Kidney epithelial cell (primary cell): ENCODE measurements at regions not wholly inside any gene's neighbourhood (a gene's known extent, or its start where the extent isn't known, plus 50 kb on each side); places are given as distances from the start of the nearest gene placed in this dataset.
"Not testable (repeated sequence)": the region's sequence is repeated elsewhere in the genome, so short reads cannot be mapped to it uniquely, and the experiment has no call there.

ENCODE experiments used
- DNase-seq: peaks from one replicate; pipeline ENCODE4 v3.0.0-alpha.2; 2010; ENCODE audit warnings: low read depth
- H3K27me3 ChIP-seq: 2 replicates; pipeline ENCODE4 v1.6.0; 2011; ENCODE audit warnings: low read length; ENCODE audit not compliant: control insufficient read depth, insufficient read depth
- H3K36me3 ChIP-seq: 2 replicates; pipeline ENCODE4 v1.5.1; 2011; ENCODE audit warnings: low read length; ENCODE audit not compliant: control insufficient read depth, insufficient read depth
- H3K4me3 ChIP-seq: 2 replicates; pipeline ENCODE4 v1.5.1; 2011; ENCODE audit warnings: low read depth, mild to moderate bottlenecking, control low read depth, low read length
- TF ChIP-seq, protein P1 (sequence below): IDR thresholded peaks from 2 replicates; pipeline ENCODE4 v1.5.1; 2011; ENCODE audit warnings: mild to moderate bottlenecking, moderate library complexity, low read length, control low read depth, inconsistent platforms; ENCODE audit not compliant: insufficient read depth, poor library complexity, severe bottlenecking

GRCh38 chr6:141464490-141464889, 668.2 kb upstream of the GJE1 start:
- no peaks in the 10 kb centered on the region for H3K36me3 ChIP-seq
- DNase-seq, result peak; percentile 61
- no peak overlapping the region for H3K4me3 ChIP-seq
- no peaks in the 10 kb centered on the region for H3K27me3 ChIP-seq
- TF ChIP-seq, protein P1, sequence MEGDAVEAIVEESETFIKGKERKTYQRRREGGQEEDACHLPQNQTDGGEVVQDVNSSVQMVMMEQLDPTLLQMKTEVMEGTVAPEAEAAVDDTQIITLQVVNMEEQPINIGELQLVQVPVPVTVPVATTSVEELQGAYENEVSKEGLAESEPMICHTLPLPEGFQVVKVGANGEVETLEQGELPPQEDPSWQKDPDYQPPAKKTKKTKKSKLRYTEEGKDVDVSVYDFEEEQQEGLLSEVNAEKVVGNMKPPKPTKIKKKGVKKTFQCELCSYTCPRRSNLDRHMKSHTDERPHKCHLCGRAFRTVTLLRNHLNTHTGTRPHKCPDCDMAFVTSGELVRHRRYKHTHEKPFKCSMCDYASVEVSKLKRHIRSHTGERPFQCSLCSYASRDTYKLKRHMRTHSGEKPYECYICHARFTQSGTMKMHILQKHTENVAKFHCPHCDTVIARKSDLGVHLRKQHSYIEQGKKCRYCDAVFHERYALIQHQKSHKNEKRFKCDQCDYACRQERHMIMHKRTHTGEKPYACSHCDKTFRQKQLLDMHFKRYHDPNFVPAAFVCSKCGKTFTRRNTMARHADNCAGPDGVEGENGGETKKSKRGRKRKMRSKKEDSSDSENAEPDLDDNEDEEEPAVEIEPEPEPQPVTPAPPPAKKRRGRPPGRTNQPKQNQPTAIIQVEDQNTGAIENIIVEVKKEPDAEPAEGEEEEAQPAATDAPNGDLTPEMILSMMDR, result no peak

- H3K27me3 ChIP-seq, result no peaks in the 10 kb centered on the region
Observed at GRCh38 chr6:141463237-141463977, 669.3 kb upstream of the GJE1 start.

GRCh38 chr6:141460743-141461484, 671.8 kb upstream of the GJE1 start:
- no peaks in the 10 kb centered on the region for H3K36me3 ChIP-seq
- no peak overlapping the region for H3K4me3 ChIP-seq
- DNase-seq, result no peak
- H3K27me3 ChIP-seq, result no peaks in the 10 kb centered on the region
- TF ChIP-seq, protein P1, result no peak

More at GRCh38 chr6:141463237-141463977, 669.3 kb upstream of the GJE1 start:
- no peak overlapping the region for H3K4me3 ChIP-seq
- no peak for DNase-seq
- H3K36me3 ChIP-seq, result no peaks in the 10 kb centered on the region
- TF ChIP-seq, protein P1, result no peak

DNA sequence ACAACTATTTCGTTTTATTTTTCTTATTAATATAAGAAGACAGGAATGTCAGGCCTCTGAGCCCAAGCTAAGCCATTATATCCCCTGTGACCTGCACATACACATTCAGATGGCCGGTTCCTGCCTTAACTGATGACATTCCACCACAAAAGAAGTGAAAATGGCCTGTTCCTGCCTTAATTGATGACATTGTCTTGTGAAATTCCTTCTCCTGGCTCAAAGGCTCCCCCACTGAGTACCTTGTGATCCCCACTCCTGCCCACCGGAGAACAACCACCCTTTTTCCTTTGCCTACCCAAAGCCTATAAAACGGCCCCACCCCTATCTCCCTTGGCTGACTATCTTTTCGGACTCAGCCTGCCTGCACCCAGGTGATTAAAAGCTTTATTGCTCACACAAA, 672.5 kb upstream of the GJE1 start:
- DNase-seq, H3K4me3 ChIP-seq, H3K36me3 ChIP-seq: not testable (repeated sequence)

DNA sequence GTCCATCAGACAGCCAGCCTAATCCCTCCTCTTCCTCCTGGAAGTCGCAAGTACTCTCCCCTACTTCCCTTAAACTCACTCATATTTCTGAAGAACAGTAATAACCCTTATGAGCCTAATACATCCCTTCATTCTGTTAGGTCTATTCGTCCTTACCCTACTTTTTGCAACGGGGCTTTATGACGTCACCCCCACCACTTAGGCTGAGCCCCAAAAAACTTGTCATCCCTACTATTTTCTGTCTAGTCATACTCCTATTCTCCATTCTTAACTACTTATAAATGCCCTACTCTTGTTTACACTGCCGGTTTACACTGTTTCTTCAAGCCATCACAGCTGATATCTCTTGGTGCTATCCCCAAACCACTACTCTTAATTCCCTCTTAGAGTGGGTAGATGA, 674.7 kb upstream of the GJE1 start:
- DNase-seq, H3K36me3 ChIP-seq, H3K4me3 ChIP-seq, H3K27me3 ChIP-seq: not testable (repeated sequence)

More for the DNA sequence above, 672.5 kb upstream of the GJE1 start:
- not testable (repeated sequence) for H3K27me3 ChIP-seq

GRCh38 chr6:141452354-141452686, 680.4 kb upstream of the GJE1 start:
- Histone ChIP-seq H3K27me3 (no peaks in the 10 kb centered on the region), H3K36me3 (no peaks in the 10 kb centered on the region), H3K4me3 (no peak overlapping the region)
- DNase-seq, result no peak
- TF ChIP-seq, protein P1, result no peak
